Epithelial cell of proximal tubule (primary cell): ENCODE measurements at regions not wholly inside any gene's neighbourhood (a gene's known extent, or its start where the extent isn't known, plus 50 kb on each side); places are given as distances from the start of the nearest gene placed in this dataset.
A peak's percentile ranks its signal among the peaks of the same experiment; 100 is the strongest.

Experiments
- DNase-seq: peaks from one replicate; pipeline ENCODE4 v3.0.0-alpha.2; 2011; ENCODE audit warnings: low read depth
- H3K4me3 ChIP-seq: 2 replicates; pipeline ENCODE4 v1.5.1; 2011; ENCODE audit warnings: low read depth, mild to moderate bottlenecking, low read length
- CTCF ChIP-seq: conservative IDR thresholded peaks from 2 replicates; pipeline ENCODE4 v1.5.1; 2012; ENCODE audit warnings: low read depth, mild to moderate bottlenecking, low read length

- no peak for DNase-seq
- no peak for TF ChIP-seq CTCF
Measured at GRCh38 chr2:61713457-61713856, 140.4 kb downstream of the FAM161A start.

GRCh38 chr2:61712060-61712459, 141.8 kb downstream of the FAM161A start:
- no peak for TF ChIP-seq CTCF
- H3K4me3 ChIP-seq = no peak overlapping the region
- DNase-seq = no peak

More at GRCh38 chr2:61713457-61713856, 140.4 kb downstream of the FAM161A start:
- H3K4me3 ChIP-seq = no peak overlapping the region

- no peak for DNase-seq
- TF ChIP-seq CTCF = no peak
- no peak overlapping the region for H3K4me3 ChIP-seq
Measured at GRCh38 chr2:61710711-61711110, 143.1 kb downstream of the FAM161A start.

GRCh38 chr2:61707984-61708852, 145.6 kb downstream of the FAM161A start:
- no peak for TF ChIP-seq CTCF
- H3K4me3 ChIP-seq = no peak overlapping the region
- DNase-seq = peak; percentile 86

GRCh38 chr2:61705625-61706024, 148.2 kb downstream of the FAM161A start:
- no peak overlapping the region for H3K4me3 ChIP-seq
- TF ChIP-seq CTCF = no peak
- DNase-seq = no peak

GRCh38 chr2:61704364-61704763, 149.5 kb downstream of the FAM161A start:
- H3K4me3 ChIP-seq = no peak overlapping the region
- no peak for TF ChIP-seq CTCF
- no peak for DNase-seq

- H3K4me3 ChIP-seq = no peak overlapping the region
- DNase-seq = no peak
- TF ChIP-seq CTCF = no peak
Measured at GRCh38 chr2:61702088-61702467, 151.8 kb downstream of the FAM161A start.
